ENCODE measurements at regions not wholly inside any gene's neighbourhood (a gene's known extent, or its start where the extent isn't known, plus 50 kb on each side); places are given as distances from the start of the nearest gene placed in this dataset.

- Mint-ChIP-seq H3K27ac (no peak overlapping the region), H3K4me1 (peaks cover 3% of the 10 kb centered on the region), H3K36me3 (no peaks in the 10 kb centered on the region), H3K27me3 (ENCODE audit: low read depth) (peaks cover 90% of the 10 kb centered on the region), H3K4me3 (no peak overlapping the region), H3K9me3 (no peaks in the 10 kb centered on the region)
- no peak for DNase-seq (ENCODE audit: low spot score in 2 of 2, unreplicated experiment in 2 of 2)
- TF ChIP-seq CTCF (IDR thresholded peaks at IDR 0.05; ENCODE audit: unreplicated experiment) = no peak
These were observed 128.3 kb downstream of the AACS start for GRCh38 chr12:125193376-125194152.

- Mint-ChIP-seq H3K4me3 (no peak overlapping the region), H3K27ac (no peak overlapping the region), H3K36me3 (no peaks in the 10 kb centered on the region), H3K27me3 (ENCODE audit: low read depth) (peaks cover 89% of the 10 kb centered on the region), H3K9me3 (no peaks in the 10 kb centered on the region), H3K4me1 (no peaks in the 10 kb centered on the region)
- TF ChIP-seq CTCF (IDR thresholded peaks at IDR 0.05; ENCODE audit: unreplicated experiment) = no peak
- DNase-seq (ENCODE audit: low spot score in 2 of 2, unreplicated experiment in 2 of 2) = no peak
These were observed 129.0 kb downstream of the AACS start for GRCh38 chr12:125194163-125194773.

- TF ChIP-seq CTCF (IDR thresholded peaks at IDR 0.05; ENCODE audit: unreplicated experiment) = no peak
- H3K4me3 Mint-ChIP-seq = no peak overlapping the region
- no peaks in the 10 kb centered on the region for H3K4me1 Mint-ChIP-seq
- H3K27ac Mint-ChIP-seq = no peak overlapping the region
- no peaks in the 10 kb centered on the region for H3K9me3 Mint-ChIP-seq
- DNase-seq (ENCODE audit: low spot score in 2 of 2, unreplicated experiment in 2 of 2) = no peak
- peaks cover 89% of the 10 kb centered on the region for H3K27me3 Mint-ChIP-seq (ENCODE audit: low read depth)
- no peaks in the 10 kb centered on the region for H3K36me3 Mint-ChIP-seq
These were observed 129.8 kb downstream of the AACS start for GRCh38 chr12:125194987-125195386.

GRCh38 chr12:125197326-125197725, 132.1 kb downstream of the AACS start:
- H3K27ac Mint-ChIP-seq = no peak overlapping the region
- no peak for DNase-seq (ENCODE audit: low spot score in 2 of 2, unreplicated experiment in 2 of 2)
- peaks cover 89% of the 10 kb centered on the region for H3K27me3 Mint-ChIP-seq (ENCODE audit: low read depth)
- H3K4me3 Mint-ChIP-seq = no peak overlapping the region
- H3K4me1 Mint-ChIP-seq = no peaks in the 10 kb centered on the region
- no peak for TF ChIP-seq CTCF (IDR thresholded peaks at IDR 0.05; ENCODE audit: unreplicated experiment)
- no peaks in the 10 kb centered on the region for H3K9me3 Mint-ChIP-seq
- no peaks in the 10 kb centered on the region for H3K36me3 Mint-ChIP-seq

GRCh38 chr12:125198652-125199051, 133.4 kb downstream of the AACS start:
- no peak for DNase-seq (ENCODE audit: low spot score in 2 of 2, unreplicated experiment in 2 of 2)
- no peaks in the 10 kb centered on the region for H3K4me1 Mint-ChIP-seq
- no peak overlapping the region for H3K27ac Mint-ChIP-seq
- no peaks in the 10 kb centered on the region for H3K9me3 Mint-ChIP-seq
- no peaks in the 10 kb centered on the region for H3K36me3 Mint-ChIP-seq
- no peak for TF ChIP-seq CTCF (IDR thresholded peaks at IDR 0.05; ENCODE audit: unreplicated experiment)
- H3K27me3 Mint-ChIP-seq (ENCODE audit: low read depth) = peaks cover 84% of the 10 kb centered on the region
- H3K4me3 Mint-ChIP-seq = no peak overlapping the region

Measured in mesothelial cell of epicardium (in vitro differentiated cells).